Caco-2 (cell line): ENCODE measurements at regions not wholly inside any gene's neighbourhood (a gene's known extent, or its start where the extent isn't known, plus 50 kb on each side); places are given as distances from the start of the nearest gene placed in this dataset.

Experiments used
- BruUV-seq: library from RNA; stranded (reverse); fragments of 400-500 nt; replicated peaks from 2 replicates; lab custom pipeline; 2021; lab: Mats Ljungman, UMichigan
- CTCF ChIA-PET: fragments of 300-600 bp; sonication (Branson Sonifier 250); formaldehyde crosslinking; loops from one replicate; lab custom pipeline; 2022; ENCODE audit warnings: antibody characterized with exemption; lab: Charles Lee
- POLR2A ChIA-PET: fragments of 300-600 bp; sonication (Branson Sonifier 250); formaldehyde crosslinking; loops from one replicate; lab custom pipeline; 2022; ENCODE audit warnings: antibody characterized with exemption; lab: Charles Lee
- DNase-seq, 2 experiments: peaks; one replicate each; pipeline versions ENCODE4 v3.0.0 to v3.0.0-alpha.2; 2020 to 2022
- H3K27me3 ChIP-seq: replicated peaks from 2 replicates; pipeline ENCODE4 v1.6.0; 2011; ENCODE audit warnings: low read length; ENCODE audit not compliant: control insufficient read depth, insufficient read depth
- H3K36me3 ChIP-seq: 2 replicates; pipeline ENCODE4 v1.5.1; 2011; ENCODE audit warnings: low read length; ENCODE audit not compliant: control insufficient read depth, insufficient read depth
- H3K4me1 ChIP-seq: fragments of 250-450 bp; sonication (Bioruptor Pico); 2 replicates; pipeline ENCODE4 v1.5.1; 2020; ENCODE audit warnings: mild to moderate bottlenecking
- H3K4me3 ChIP-seq: 2 replicates; pipeline ENCODE4 v1.5.1; 2011; ENCODE audit warnings: low read depth, mild to moderate bottlenecking, control low read depth, low read length
- H3K9me3 ChIP-seq: fragments of 250-450 bp; sonication (Bioruptor Pico); 2 replicates; pipeline ENCODE4 v1.5.1; 2020; ENCODE audit warnings: mild to moderate bottlenecking, moderate library complexity
- H3K27ac Mint-ChIP-seq: one replicate; pipeline ENCODE4 v1.8.0; 2022; ENCODE audit warnings: mixed read lengths; ENCODE audit not compliant: unreplicated experiment
- H3K27me3 Mint-ChIP-seq: one replicate; pipeline ENCODE4 v1.8.0; 2022; ENCODE audit warnings: mixed read lengths; ENCODE audit not compliant: insufficient read depth, unreplicated experiment
- H3K36me3 Mint-ChIP-seq: one replicate; pipeline ENCODE4 v1.8.0; 2022; ENCODE audit warnings: mild to moderate bottlenecking, mixed read lengths; ENCODE audit not compliant: insufficient read depth, unreplicated experiment
- H3K4me1 Mint-ChIP-seq: one replicate; pipeline ENCODE4 v1.8.0; 2022; ENCODE audit warnings: low read depth, mixed read lengths; ENCODE audit not compliant: unreplicated experiment
- H3K4me3 Mint-ChIP-seq: one replicate; pipeline ENCODE4 v1.8.0; 2022; ENCODE audit warnings: mild to moderate bottlenecking, moderate library complexity, mixed read lengths; ENCODE audit not compliant: unreplicated experiment
- H3K9me3 Mint-ChIP-seq: one replicate; pipeline ENCODE4 v1.8.0; 2022; ENCODE audit warnings: mixed read lengths; ENCODE audit not compliant: unreplicated experiment
- intact Hi-C: fragments of 100-400 bp; cut with micrococcal nuclease; formaldehyde crosslinking; loops from one replicate; pipeline ENCODE4 v1.10.0; 2022; ENCODE audit not compliant: unreplicated experiment
- TF ChIP-seq, protein P1 (sequence below), 2 experiments: fragments of 200-600 bp in 1 of 2; IDR thresholded peaks; 1 replicate in 1 of 2; 2 replicates in 1 of 2; pipeline versions ENCODE4 v1.5.1 to v1.8.0; 2011 to 2022; ENCODE audit warnings: antibody characterized with exemption in 1 of 2, control low read depth in 1 of 2, inconsistent platforms in 1 of 2, low read depth in 1 of 2, low read length in 1 of 2, mild to moderate bottlenecking in 1 of 2, moderate library complexity in 1 of 2; ENCODE audit not compliant: insufficient read depth in 1 of 2, severe bottlenecking in 1 of 2, unreplicated experiment in 1 of 2

GRCh38 chr1:23627069-23627735 is 64.4 kb upstream of the RPL11 start:
- no peak for DNase-seq
- intact Hi-C loops = no loop called here
- no TSS peak for BruUV-seq
- Mint-ChIP-seq H3K9me3 (peaks cover 10% of the 10 kb centered on the region), H3K27ac (no peak overlapping the region), H3K36me3 (no peaks in the 10 kb centered on the region), H3K4me1 (peaks cover 7% of the 10 kb centered on the region), H3K4me3 (no peak overlapping the region), H3K27me3 (no peaks in the 10 kb centered on the region)
- CTCF ChIA-PET = interaction anchor here (1.1 kb wide), 1 partner anchor 10 kb away, joined by 9 read pairs; no protein-coding TSS in a partner anchor
- Histone ChIP-seq H3K4me3 (no peak overlapping the region), H3K36me3 (no peaks in the 10 kb centered on the region), H3K27me3 (no peaks in the 10 kb centered on the region), H3K9me3 (no peaks in the 10 kb centered on the region), H3K4me1 (no peaks in the 10 kb centered on the region)
- POLR2A ChIA-PET = no interaction called here
- TF ChIP-seq, protein P1, sequence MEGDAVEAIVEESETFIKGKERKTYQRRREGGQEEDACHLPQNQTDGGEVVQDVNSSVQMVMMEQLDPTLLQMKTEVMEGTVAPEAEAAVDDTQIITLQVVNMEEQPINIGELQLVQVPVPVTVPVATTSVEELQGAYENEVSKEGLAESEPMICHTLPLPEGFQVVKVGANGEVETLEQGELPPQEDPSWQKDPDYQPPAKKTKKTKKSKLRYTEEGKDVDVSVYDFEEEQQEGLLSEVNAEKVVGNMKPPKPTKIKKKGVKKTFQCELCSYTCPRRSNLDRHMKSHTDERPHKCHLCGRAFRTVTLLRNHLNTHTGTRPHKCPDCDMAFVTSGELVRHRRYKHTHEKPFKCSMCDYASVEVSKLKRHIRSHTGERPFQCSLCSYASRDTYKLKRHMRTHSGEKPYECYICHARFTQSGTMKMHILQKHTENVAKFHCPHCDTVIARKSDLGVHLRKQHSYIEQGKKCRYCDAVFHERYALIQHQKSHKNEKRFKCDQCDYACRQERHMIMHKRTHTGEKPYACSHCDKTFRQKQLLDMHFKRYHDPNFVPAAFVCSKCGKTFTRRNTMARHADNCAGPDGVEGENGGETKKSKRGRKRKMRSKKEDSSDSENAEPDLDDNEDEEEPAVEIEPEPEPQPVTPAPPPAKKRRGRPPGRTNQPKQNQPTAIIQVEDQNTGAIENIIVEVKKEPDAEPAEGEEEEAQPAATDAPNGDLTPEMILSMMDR (IDR thresholded peaks at IDR 0.05; ENCODE audit: insufficient read depth in 1 of 2, low read depth in 1 of 2, low read length in 1 of 2, severe bottlenecking in 1 of 2, unreplicated experiment in 1 of 2) = no peak

DNA sequence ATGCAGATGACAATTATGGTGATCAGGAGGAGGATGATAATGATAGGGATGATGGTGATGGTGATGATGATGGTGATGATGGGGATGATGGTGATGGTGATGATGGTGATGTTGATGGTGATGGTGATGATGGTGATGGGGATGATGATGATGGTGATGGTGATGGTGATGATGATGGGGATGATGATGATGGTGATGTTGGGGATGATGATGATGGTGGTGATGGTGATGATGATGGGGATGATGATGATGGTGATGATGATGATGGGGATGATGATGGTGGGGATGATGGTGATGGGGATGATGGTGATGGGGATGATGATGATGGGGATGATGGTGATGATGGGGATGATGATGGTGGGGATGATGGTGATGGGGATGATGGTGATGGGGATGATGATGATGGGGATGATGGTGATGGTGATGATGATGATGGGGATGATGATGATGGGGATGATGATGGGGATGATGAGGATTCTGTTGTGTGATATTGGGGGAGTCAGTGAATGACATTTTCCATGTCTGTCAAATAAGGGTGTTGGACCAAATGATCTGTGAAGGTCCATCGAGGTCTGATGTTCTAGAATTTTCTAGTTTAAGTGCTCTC is 65.6 kb upstream of the RPL11 start:
- H3K4me3 ChIP-seq = no peak overlapping the region
- intact Hi-C loops = no loop called here
- no peaks in the 10 kb centered on the region for H3K9me3 ChIP-seq
- no peak overlapping the region for H3K4me3 Mint-ChIP-seq
- no peaks in the 10 kb centered on the region for H3K27me3 Mint-ChIP-seq
- H3K36me3 ChIP-seq = no peaks in the 10 kb centered on the region
- H3K27ac Mint-ChIP-seq = no peak overlapping the region
- ChIA-PET POLR2A (no interaction called here), CTCF (no interaction called here)
- H3K27me3 ChIP-seq = no peaks in the 10 kb centered on the region
- H3K4me1 Mint-ChIP-seq = peaks cover 7% of the 10 kb centered on the region
- no peaks in the 10 kb centered on the region for H3K4me1 ChIP-seq
- DNase-seq = no peak
- no peaks in the 10 kb centered on the region for H3K36me3 Mint-ChIP-seq
- TF ChIP-seq, protein P1 (IDR thresholded peaks at IDR 0.05; ENCODE audit: insufficient read depth in 1 of 2, low read depth in 1 of 2, low read length in 1 of 2, severe bottlenecking in 1 of 2, unreplicated experiment in 1 of 2) = no peak
- no TSS peak for BruUV-seq
- peaks cover 10% of the 10 kb centered on the region for H3K9me3 Mint-ChIP-seq

DNA sequence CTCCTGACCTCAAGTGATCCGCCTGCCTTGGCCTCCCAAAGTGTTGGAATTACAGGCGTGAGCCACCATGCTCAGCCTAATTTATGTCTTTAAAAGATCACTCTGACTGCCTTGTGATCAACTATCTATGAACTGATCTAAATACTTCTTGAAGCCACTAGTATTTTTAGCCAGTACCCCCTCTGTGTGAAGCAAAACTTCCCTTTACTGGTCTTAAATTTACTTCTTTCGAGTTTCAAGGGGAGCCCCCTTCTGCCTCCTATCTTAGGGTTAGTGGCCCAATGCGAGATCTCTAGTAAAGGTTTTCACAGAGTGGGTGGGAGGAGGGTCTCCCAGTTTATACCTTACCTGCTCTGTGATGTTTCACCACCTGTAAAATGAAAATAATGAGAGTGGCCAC is 66.1 kb upstream of the RPL11 start:
- no peaks in the 10 kb centered on the region for H3K9me3 ChIP-seq
- Mint-ChIP-seq H3K4me1 (peaks cover 7% of the 10 kb centered on the region), H3K27ac (no peak overlapping the region), H3K36me3 (no peaks in the 10 kb centered on the region), H3K9me3 (peaks cover 10% of the 10 kb centered on the region), H3K27me3 (no peaks in the 10 kb centered on the region), H3K4me3 (no peak overlapping the region)
- H3K36me3 ChIP-seq = no peaks in the 10 kb centered on the region
- intact Hi-C loops = no loop called here
- no peak overlapping the region for H3K4me3 ChIP-seq
- BruUV-seq = no TSS peak
- H3K4me1 ChIP-seq = no peaks in the 10 kb centered on the region
- TF ChIP-seq, protein P1 (IDR thresholded peaks at IDR 0.05; ENCODE audit: insufficient read depth in 1 of 2, low read depth in 1 of 2, low read length in 1 of 2, severe bottlenecking in 1 of 2, unreplicated experiment in 1 of 2) = no peak
- H3K27me3 ChIP-seq = no peaks in the 10 kb centered on the region
- no peak for DNase-seq
- ChIA-PET POLR2A (no interaction called here), CTCF (no interaction called here)
